NB4 (cell line): ENCODE measurements at regions not wholly inside any gene's neighbourhood (a gene's known extent, or its start where the extent isn't known, plus 50 kb on each side); places are given as distances from the start of the nearest gene placed in this dataset.

Experiments
- MAX ChIP-seq: IDR thresholded peaks from 2 replicates; pipeline ENCODE4 v1.6.1; 2011; ENCODE audit warnings: low read depth, low read length
- POLR2A ChIP-seq: IDR thresholded peaks from 2 replicates; pipeline ENCODE4 v1.6.1; 2011; ENCODE audit warnings: mild to moderate bottlenecking; ENCODE audit not compliant: insufficient read length; ENCODE audit errors: extremely low read depth
- TF ChIP-seq, protein P1 (sequence below): IDR thresholded peaks from one replicate; pipeline ENCODE4 v1.5.1; 2012; ENCODE audit warnings: low read depth, low read length

DNA sequence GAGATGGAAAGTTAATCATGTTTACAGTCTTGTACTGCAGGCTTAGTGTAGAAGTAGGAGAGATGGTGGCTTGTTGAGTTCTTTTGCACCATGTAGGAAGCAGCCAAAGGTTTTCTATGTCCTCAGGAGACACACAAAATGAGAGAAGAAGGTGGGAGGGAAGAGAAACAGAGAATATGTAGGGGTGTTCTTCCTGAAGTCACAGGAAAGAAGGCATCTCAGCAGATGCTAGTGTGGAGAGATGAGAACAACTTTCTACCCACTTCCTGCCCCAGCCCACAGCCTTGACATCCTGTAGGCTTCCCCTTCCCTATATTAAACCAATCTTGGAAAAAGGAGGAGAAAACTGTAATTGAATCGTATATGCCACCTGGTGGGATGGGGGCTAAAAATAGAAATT lies 217.0 kb downstream of the S1PR1 start:
- TF ChIP-seq, protein P1, sequence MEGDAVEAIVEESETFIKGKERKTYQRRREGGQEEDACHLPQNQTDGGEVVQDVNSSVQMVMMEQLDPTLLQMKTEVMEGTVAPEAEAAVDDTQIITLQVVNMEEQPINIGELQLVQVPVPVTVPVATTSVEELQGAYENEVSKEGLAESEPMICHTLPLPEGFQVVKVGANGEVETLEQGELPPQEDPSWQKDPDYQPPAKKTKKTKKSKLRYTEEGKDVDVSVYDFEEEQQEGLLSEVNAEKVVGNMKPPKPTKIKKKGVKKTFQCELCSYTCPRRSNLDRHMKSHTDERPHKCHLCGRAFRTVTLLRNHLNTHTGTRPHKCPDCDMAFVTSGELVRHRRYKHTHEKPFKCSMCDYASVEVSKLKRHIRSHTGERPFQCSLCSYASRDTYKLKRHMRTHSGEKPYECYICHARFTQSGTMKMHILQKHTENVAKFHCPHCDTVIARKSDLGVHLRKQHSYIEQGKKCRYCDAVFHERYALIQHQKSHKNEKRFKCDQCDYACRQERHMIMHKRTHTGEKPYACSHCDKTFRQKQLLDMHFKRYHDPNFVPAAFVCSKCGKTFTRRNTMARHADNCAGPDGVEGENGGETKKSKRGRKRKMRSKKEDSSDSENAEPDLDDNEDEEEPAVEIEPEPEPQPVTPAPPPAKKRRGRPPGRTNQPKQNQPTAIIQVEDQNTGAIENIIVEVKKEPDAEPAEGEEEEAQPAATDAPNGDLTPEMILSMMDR, result no peak
- TF ChIP-seq MAX (no peak), POLR2A (no peak)
